Activated naive CD4-positive, alpha-beta T cell treated with Interleukin-2 at 50 U/mL for 16 hours (primary cell): ENCODE measurements at regions not wholly inside any gene's neighbourhood (a gene's known extent, or its start where the extent isn't known, plus 50 kb on each side); places are given as distances from the start of the nearest gene placed in this dataset.
"Not testable (repeated sequence)": the region's sequence is repeated elsewhere in the genome, so short reads cannot be mapped to it uniquely, and the experiment has no call there.

ENCODE experiments used
- DNase-seq: peaks from one replicate; pipeline ENCODE4 v3.0.0-alpha.2; 2020

DNA sequence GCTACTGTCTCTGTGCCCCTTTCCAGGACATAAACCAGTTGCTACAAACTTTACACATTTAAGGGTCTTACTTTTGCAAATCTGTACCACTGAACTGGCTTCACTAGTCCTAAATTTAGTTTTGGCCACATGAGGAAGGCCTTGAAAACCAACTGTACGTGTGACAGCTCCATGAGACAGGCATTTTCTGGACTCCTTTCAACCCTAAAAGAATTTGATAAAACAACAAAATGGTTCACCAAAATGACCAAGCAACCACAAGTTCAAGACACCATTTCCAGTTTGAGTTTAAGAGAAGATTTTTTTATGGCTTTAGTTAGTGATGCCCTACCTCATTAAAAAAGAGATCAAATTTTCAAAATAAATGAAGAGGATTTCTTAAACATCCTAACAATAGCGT, 246.4 kb downstream of the ZNF674 start:
- no peak for DNase-seq

DNA sequence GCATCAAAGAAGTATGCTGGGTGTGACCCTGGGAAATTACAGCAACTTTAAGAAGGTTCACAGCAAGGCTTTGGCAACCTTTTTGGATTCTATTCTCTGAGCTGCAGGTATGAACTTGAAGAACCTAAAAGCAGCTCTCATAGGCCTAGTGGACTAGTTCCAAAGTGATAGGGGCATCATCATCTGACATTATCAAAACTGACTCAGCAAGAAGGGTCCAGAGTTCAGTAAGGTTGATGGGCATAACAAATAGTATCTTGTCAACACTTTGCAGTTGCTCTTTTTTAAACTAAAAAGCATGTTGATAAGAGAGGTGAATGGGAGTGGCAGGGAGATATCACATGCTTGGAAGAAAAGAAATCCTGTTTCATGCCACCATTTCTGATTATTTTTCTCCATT, 249.3 kb downstream of the ZNF674 start:
- DNase-seq, result no peak

DNA sequence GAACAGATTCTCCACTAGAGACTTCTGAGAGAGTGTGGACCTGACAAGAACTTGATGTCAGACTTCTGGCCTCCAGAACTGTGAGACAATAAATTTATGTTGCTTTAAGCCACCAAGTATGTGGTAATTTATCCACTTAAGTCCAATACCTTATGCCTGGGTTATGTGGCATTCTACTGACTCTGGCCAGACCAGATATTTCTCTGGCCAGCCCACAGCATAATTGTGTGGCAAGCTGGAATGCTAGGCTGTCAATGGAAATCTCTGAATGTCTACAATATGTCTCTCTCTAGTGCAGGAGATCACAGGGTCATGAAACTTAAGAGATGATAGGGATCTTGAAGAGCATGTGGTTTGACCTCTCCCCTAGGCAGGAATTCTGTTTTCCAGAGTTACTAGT, 251.0 kb downstream of the ZNF674 start:
- no peak for DNase-seq

DNA sequence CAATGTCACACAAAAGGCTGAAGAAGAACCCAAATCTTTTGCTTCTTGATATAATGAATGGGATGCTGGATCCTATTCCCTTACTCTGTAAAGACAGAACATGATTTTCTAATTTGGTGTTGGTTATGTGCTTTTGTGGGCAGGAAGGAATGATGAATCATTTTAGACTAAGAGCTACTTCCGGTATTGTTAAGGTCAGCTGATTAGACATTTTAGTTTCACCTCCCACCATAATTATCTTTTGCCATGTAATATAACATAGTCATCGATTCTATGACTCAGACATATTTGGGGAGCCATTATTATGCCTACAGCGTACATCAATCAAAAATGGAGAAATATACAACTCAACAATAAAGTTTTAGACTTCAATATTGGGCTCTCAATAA, 265.3 kb downstream of the ZNF674 start:
- no peak for DNase-seq

DNA sequence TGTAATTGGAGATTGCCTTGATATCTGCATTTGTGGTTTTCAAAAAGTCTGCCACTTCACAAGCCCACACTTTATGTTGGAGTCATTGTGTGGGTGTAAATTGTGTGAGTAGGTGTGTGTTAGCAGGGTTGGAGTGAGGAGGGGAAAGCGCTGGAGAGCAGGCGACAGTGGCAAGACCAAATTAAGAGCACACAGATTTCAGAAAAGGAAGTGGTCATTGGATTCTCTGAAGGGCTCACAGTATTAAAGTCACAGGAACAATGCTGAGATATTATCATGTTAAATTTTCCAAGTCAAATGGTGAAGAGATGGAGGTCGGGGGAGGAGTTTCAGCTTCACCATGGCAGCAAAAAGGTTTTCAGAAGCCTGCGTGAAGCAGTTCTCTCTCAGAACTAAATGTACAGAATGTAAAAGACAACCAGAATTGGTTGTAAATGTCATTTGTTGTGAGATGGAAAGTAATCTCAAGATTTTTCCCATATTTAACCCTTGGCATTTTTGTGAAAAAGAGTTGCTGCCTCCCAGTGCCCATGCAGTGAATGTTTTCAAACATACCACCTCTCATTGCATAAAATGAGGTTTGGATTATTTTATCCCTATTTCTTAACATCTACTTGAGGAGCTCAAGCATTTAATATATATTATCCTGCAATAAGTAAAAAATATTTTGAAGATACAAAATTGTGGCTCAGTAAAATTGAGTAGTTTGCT, 265.9 kb downstream of the ZNF674 start:
- no peak for DNase-seq

DNA sequence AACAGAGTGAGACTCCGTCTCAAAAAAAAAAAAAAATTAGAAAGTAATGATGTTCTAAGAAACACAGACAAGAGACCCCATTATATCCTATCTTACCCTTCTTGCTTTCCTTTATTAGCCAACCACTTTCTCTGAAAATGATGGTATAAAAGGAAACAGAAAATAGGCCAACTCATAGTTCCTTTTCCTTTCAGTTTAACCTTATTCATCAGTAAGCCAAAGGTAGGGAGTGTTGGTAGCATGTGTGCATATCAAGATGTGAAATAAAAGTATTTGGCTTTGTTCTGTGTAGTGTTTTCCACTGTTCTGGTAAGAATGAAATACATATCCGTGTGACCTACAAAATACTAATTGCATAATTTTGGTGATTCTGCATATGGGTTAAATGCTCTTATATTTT, 266.6 kb downstream of the ZNF674 start:
- no peak for DNase-seq

DNA sequence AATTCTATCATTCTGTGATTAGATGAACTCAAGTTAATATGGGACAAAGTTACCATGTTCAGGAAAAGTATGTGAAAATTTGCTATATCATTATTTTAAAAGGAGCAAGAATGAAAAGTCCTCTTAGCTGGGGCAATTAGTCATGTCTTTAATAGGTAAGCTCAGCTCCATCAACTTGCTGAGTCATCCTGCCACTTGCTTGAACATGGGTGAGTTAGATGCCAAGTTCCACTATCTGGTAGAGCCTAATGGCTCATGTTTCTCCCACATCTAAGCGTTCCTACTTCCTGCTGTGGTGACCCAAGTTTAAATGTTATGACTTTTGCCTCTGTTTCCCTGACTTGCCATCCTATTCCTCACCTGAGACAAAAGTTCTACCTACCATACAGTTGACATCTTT, 276.8 kb downstream of the ZNF674 start:
- no peak for DNase-seq

DNA sequence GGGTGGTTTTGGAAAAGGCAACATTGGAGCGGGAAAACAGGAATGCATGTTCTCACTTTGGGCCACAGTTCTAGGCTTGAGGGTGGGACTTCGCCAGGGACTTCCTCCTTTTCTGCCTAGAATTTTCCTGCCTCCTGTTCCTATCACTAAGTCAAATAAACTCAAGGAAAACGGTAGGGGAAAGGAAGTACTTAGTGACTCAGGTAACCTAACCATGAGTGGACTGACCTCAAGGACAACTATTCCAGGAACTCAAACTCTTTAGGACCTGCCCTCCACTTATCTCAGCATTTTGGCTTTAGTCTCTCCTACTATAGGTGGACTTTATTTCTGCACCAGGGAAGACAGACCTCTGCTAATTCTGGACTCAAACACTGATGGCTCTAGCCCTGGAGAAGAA, 281.7 kb downstream of the ZNF674 start:
- no peak for DNase-seq

DNA sequence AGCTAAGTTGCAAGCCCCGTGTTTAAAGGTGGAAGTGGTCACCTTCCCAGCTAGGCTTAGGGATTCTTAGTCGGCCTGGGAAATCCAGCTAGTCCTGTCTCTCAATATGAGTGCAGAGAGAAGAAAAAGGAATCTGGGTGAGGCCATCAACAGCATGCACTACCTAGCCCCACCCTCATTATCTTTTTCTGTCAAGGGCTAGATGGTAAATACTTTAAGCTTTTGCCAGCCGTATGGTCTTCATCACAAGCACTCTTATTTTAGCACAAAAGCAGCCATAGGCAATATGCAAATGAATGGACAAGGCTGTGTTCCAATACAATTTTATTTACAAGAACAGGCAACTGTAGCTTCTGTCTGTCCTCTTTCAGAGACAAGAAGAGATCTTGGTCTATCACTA, 282.9 kb downstream of the ZNF674 start:
- DNase-seq, result no peak

DNA sequence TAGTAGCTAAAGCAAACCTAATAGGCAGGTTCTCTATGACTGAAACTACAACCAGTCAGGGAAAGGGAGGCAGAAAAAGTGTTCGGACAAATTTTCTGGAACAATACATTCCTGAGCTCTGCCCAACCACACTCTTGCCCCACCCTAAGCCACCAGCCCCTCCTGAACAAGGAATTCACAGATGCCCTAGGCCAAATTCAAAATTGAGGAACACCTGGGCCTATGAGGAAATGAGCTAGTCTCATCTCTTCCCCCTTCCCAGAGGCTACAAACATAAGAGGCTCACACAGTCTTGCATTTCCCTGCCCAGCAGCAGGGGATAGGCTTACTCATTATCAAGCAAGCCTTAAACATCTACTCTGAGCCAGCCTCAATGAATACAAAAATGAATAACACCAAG, 284.7 kb downstream of the ZNF674 start:
- DNase-seq, result no peak

DNA sequence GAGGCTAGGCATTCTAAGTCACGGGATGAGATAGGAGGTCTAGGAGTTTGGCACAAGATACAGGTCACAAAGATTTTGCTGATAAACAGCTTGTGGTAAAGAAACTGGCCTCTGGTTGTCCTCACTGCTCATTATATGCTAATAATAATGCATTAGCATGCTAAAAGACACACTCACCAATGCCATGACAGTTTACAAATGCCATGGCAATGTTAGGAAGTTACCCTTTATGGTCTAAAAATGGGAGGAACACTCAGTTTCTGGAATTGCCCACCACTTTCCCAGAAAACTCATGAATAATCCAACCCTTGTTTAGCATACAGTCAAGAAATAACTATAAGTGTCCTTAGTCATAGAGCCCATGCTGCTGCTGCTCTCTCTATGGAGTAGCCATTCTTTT, 286.9 kb downstream of the ZNF674 start:
- DNase-seq, result no peak

DNA sequence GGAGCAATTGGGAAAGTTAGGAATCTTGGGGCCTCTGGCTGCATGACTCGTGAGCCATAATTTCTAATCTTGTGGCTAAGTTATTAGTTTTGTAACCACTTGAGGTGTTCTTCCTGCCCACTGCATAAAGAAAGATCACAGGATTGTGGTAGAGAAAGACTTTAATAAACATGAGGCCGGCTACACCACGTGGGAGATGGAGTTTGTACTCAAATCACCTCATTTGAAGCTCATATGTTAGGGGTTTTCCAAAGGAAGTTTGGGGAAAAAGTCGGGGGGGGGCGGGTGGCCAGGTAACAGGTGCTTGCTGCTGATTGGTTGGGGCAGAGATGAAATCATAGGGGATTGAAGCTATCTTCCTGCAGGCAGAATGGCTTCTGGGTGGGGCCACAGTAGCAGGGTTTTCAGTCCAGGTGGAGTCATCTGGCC, 287.8 kb downstream of the ZNF674 start:
- no peak for DNase-seq

DNA sequence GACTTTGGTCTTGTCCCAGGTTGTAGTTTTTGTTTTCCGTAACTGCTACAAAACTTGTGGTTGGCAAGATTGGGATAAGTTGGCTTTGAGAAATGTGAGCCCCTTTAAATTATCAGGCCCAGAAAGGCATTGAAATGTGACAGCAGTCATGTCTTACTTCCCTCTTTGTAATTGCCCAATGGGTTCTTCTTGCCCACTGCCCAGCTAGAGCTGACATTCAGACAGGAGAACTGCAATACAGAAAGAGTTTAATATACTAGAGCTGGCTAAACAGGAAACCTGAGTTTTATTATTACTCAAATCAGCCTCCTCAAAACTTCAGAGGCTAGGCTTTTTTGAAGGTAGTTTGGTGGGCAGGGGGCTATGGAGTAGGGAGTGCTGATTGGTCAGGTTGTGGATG, 288.3 kb downstream of the ZNF674 start:
- DNase-seq, result no peak

DNA sequence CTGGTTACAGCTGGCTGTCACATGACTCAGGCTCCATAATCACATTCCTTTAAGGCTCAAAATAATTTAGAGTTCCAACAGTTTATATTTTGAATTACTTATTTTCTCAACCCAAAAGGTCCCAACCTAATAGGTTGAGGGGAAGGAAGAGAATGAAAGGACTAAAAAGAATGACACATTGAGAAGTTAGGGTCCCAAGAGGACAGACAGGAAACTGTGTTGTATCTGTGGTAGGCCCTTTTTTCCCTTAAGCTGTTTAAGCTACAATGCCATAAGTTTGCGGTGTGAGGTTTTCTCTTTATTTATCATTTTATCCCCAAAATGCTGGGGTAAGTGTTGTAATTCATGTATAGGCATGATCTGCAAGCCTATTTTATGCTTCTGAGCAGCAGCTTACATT, 290.2 kb downstream of the ZNF674 start:
- DNase-seq, result no peak

DNA sequence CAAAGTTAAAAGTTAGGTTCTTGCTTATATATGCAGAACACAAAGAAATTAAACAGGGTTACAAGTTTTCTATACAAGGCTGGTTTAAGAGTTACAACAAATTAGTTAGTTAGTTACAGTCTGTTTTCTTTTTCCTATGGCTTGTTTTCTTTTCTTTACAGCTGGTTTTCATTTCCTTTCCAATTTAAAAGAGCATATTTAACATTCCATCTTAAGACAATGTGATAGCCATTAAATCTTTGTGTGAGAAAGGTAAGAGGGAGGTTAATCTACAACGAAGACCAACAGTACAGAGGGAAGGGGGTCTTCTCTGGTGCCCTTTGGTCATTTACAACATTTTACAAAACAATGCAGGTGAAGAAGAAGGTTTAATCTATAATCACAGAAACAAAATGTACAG, 290.6 kb downstream of the ZNF674 start:
- DNase-seq, result no peak

DNA sequence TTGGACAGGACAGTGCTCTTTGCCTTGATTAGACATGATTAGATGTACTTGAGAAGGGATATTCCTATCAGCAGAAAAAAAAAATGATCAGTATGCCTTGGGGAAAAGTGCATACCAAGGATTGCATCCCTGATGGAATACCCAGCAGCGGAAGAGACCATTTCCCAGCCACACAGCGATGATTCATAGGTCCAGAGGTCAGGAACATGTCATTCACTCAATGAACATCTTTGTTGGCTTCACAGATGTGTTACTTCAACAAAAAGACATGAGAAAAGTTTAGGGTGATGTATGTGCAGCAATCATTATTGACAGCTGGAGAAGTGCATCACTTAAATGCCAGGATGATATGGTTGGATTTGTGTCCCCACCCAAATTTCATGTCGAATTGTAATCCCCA, 293.5 kb downstream of the ZNF674 start:
- no peak for DNase-seq

DNA sequence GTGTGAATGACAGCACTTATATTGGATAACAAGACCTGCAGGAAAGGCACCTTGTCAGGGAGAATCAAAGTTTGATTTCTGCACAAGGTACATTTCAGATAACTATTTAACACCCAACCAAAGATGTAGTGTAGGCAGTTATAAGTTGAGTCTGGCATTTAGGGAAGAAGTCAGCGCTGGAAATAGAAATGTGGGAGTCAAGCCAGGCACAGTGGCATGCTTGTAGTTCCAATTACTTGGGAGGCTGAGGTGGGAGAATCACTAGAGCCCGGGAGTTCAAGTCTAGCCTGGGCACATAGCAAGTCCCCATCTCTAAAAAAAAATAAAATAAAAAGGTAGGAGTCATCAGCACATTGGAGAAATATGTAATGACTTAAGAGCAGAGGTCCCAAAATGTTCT, 295.1 kb downstream of the ZNF674 start:
- no peak for DNase-seq

DNA sequence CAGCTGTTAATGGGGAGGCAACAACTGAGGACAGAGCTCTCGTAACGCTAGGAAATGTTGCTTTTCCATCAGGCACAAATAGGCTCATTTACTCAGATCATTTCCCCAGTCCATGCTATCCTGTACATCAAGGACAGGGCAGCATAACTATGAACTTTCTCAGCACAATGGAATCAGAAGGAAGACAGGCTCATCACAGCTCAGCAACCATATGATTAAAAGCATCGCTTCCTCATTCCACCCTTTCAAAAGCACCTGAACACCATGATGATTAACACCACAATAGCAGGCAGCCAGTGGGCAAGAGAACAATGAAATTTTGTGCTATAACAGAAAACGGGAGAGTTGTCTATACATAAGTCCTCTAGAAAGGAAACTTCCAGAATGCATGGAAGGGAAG, 297.8 kb downstream of the ZNF674 start:
- no peak for DNase-seq

DNA sequence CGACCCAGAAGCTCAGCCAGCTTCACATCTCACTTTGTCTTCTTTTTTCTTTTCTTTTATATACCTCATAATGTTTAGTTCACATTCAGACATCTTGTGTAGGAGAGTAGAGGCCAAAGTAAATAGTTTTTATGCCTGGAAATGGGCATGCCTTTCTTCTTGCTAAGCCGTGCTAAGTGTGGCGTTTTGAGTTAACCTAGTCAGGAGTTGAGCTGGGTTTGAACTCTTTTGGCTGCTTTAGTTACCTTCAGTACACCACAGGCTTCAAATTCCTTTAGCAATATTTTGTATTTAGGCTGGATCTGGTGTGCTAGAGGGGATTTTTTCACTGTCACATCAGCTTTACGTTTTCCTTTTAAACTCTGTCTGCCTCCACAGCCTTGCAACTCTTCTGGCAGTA, 300.8 kb downstream of the ZNF674 start:
- no peak for DNase-seq

DNA sequence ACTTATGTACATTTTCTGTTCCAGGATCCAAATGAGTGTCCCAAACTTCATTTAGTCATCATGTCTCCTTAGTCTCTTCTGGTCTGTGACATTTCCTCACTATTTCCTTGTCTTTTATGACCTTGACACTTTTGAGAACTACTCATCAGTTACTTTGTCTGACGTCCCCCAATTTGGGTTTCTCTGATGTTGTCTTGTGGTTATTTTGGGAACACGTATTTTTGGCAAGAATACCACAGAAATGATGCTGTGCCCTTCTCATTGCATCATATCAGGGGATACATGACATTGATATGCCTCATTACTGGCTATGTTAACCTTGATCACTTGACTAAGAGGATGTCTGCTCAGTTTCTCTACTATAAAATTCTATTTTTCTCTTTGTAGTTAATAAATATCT, 308.8 kb downstream of the ZNF674 start:
- DNase-seq, result no peak

DNA sequence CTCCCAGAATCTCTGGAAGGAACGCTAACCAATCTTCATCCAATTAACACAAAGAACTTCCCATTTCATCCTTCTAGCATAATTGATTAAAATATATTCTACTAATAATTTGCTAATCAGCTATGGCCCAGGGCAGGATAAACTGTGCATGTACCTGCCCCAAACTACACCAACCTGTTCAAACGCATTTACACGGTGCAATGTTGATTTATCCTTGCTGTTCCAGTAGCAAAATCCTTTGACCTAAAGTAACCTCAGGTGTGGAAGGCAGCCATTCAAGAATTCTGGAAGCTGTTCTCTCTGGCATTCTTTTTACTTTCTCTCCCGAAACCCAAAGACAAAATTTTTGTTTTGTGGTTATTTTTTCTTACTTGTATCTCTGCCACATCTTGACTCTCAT, 309.4 kb downstream of the ZNF674 start:
- DNase-seq, result no peak

DNA sequence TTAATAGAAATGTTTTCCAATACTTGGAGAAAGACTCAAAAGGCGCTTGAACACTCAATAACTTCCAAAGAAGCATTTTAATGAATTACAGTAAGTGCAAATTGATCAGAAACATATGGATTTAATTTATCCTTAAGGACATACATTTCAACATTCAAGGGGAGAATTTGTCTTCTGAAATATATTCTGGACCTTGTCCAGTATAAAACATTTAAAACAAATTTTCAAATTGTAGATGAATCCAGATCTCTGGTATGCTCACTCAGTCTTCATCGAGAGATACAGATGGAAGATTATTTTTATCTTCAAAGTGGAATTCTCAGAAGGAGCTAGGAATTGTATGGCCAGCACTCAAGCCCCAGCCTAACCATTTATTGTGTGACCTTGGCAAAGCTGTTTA, 310.4 kb downstream of the ZNF674 start:
- no peak for DNase-seq

DNA sequence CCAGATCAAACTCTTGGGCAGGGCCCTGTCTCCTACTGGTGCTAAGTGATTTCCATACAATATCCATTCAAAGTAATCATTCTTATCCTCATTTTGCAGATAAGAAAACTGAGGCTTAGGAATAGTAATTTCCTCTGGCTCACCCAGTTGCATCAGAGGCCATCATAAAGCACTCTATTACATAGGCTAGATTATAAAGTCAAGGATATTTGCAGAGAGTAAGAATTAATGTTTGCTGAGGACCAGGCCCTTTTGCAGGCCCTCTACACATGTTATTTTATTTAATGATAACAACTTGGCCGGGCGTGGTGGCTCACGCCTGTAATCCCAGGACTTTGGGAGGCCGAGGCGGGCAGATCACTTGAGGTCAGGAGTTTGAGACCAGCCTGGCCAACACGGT, 316.8 kb downstream of the ZNF674 start:
- DNase-seq, result no peak

DNA sequence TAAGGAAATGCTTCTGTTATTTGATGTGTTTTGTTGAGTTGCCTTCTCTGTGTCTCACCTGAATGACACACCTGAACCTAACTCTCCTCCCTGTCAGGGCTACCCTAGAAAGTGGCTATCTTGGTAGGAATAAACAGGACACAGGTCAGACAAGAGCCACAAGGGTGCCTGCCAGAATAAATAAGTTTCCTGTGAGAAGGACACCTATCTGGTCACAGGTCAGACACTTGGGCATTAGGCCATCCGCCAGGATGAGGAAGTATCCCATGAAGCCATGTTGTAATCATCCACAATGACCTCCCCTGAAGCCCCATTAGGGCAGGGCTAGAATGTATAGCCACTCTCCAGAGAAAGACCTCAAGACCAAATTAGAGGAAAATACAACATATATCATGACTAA, 318.8 kb downstream of the ZNF674 start:
- DNase-seq, result no peak

DNA sequence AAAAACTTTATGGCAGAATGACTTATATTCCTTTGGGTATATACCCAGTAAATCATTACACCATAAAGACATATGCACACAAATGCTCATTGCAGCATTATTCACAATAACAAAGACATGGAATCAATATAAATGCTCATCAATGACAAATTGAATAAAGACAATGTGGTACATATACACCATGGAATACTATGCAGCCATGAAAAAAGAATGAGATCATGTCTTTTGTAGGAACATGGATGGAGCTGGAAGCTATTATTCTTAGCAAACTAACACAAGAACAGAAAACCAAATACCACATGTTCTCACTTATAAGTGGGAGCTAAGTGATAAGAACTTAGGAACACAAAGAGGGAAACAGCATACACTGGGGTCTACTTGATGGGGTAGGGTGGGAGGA, 321.7 kb downstream of the ZNF674 start:
- DNase-seq, result not testable (repeated sequence)

DNA sequence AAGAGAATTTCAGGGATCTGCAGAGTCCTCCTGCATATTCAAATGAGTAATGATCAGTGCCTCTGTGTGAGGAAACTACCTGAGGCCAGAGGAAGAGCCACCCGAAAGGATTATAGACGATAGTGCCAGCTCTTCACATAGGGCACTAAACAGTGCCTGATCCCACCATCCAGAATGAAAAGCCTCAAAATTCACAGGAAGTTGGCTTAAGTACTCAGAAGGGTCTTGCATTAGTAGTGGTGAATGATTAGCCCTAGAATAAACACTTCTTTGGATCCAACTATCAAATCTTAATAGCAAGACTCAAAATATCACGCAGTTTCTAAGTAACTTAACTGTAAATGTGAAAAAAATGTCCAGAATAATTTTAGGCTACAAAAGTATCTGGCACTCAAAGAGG, 324.4 kb downstream of the ZNF674 start:
- DNase-seq, result no peak
